GM23248 (cell line): ENCODE measurements at regions not wholly inside any gene's neighbourhood (a gene's known extent, or its start where the extent isn't known, plus 50 kb on each side); places are given as distances from the start of the nearest gene placed in this dataset.

Experiments
- DNase-seq: peaks from one replicate; pipeline ENCODE4 v3.0.0-alpha.2; 2015
- H2AFZ ChIP-seq: fragments of 200-600 bp; sonication (generic); 2 replicates; pipeline ENCODE4 v1.6.1; 2016; ENCODE audit warnings: antibody characterized with exemption
- H3F3A ChIP-seq: fragments of 200-600 bp; sonication (generic); 2 replicates; pipeline ENCODE4 v1.6.1; 2016; ENCODE audit warnings: mild to moderate bottlenecking, antibody characterized with exemption, mixed run types; ENCODE audit not compliant: insufficient read depth
- H3K27ac ChIP-seq: fragments of 200-600 bp; sonication (generic); 2 replicates; pipeline ENCODE4 v1.5.1; 2016; ENCODE audit warnings: mild to moderate bottlenecking
- H3K27me3 ChIP-seq: fragments of 200-600 bp; sonication (generic); replicated peaks from 2 replicates; pipeline ENCODE4 v1.6.1; 2016; ENCODE audit warnings: mild to moderate bottlenecking; ENCODE audit not compliant: insufficient read depth
- H3K36me3 ChIP-seq: fragments of 200-600 bp; sonication (generic); 2 replicates; pipeline ENCODE4 v1.6.1; 2016; ENCODE audit warnings: low read depth, mild to moderate bottlenecking
- H3K4me1 ChIP-seq: fragments of 200-600 bp; sonication (generic); 2 replicates; pipeline ENCODE4 v1.6.1; 2016; ENCODE audit warnings: mild to moderate bottlenecking; ENCODE audit not compliant: insufficient read depth
- H3K4me2 ChIP-seq: fragments of 200-600 bp; sonication (generic); one replicate; pipeline ENCODE4 v1.6.1; 2016; ENCODE audit warnings: mild to moderate bottlenecking; ENCODE audit not compliant: unreplicated experiment
- H3K4me3 ChIP-seq: fragments of 200-600 bp; sonication (generic); 2 replicates; pipeline ENCODE4 v1.5.1; 2016; ENCODE audit warnings: mild to moderate bottlenecking
- H3K79me2 ChIP-seq: fragments of 200-600 bp; sonication (generic); 2 replicates; pipeline ENCODE4 v1.6.1; 2016; ENCODE audit warnings: mild to moderate bottlenecking; ENCODE audit not compliant: insufficient read depth
- H3K9ac ChIP-seq: fragments of 200-600 bp; sonication (generic); 2 replicates; pipeline ENCODE4 v1.6.1; 2016; ENCODE audit warnings: mild to moderate bottlenecking
- H3K9me2 ChIP-seq: fragments of 200-600 bp; sonication (generic); 2 replicates; pipeline ENCODE4 v1.6.1; 2016; ENCODE audit warnings: mixed run types, mild to moderate bottlenecking, moderate library complexity; ENCODE audit not compliant: insufficient read depth
- H3K9me3 ChIP-seq: fragments of 200-600 bp; sonication (generic); one replicate; pipeline ENCODE4 v1.6.1; 2017; ENCODE audit warnings: low read depth
- H4K20me1 ChIP-seq: fragments of 200-600 bp; sonication (generic); 2 replicates; pipeline ENCODE4 v1.6.0; 2016; ENCODE audit not compliant: insufficient read depth
- EZH2 ChIP-seq: fragments of 200-600 bp; sonication (generic); IDR thresholded peaks from 2 replicates; pipeline ENCODE4 v1.6.1; 2018; ENCODE audit warnings: antibody characterized with exemption, mild to moderate bottlenecking; ENCODE audit not compliant: insufficient read depth, poor library complexity, severe bottlenecking
- EZH2phosphoT487 ChIP-seq: fragments of 200-600 bp; sonication (generic); IDR thresholded peaks from 2 replicates; pipeline ENCODE4 v1.6.1; 2018; ENCODE audit warnings: antibody characterized with exemption, moderate library complexity, mild to moderate bottlenecking, low read depth; ENCODE audit not compliant: insufficient read depth
- WGBS, 2 experiments: methylation state at CpG; one replicate each; pipeline ENCODE4 v1.1.6; 2015 to 2017; ENCODE audit warnings: low lambda C conversion rate in 2 of 2, low coverage in 1 of 2; ENCODE audit errors: missing lambda C conversion rate in 2 of 2; 5-methylcytosine and 5-hydroxymethylcytosine counted together
- in situ Hi-C: fragments of 300-500 bp; cut with MboI; formaldehyde crosslinking; loops from 2 replicates; pipeline ENCODE4 v1.15.0; 2020

DNA sequence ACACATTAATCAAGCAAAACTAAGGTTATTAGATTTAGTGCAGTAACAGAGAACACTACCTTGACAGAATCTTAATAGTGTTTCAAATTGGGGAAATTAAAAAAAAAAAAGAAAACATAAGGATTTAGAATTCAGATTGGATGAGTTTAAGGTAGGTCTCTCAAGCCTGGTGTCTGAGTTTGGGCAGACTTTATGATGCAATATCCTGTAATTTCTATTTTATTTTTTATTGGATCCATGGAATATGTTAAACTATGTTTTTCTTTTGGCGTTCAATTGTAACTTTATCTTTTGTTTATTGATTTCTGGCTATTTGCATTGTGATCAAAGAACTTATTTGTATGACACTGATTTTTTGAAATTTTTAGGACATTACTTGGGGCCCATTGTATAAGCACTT, 394.1 kb upstream of the NETO1 start:
- 52 to 65% methylated on average over 1 of the region's 1 CpG for WGBS, 2 experiments
- no peaks in the 10 kb centered on the region for H3K36me3 ChIP-seq

DNA sequence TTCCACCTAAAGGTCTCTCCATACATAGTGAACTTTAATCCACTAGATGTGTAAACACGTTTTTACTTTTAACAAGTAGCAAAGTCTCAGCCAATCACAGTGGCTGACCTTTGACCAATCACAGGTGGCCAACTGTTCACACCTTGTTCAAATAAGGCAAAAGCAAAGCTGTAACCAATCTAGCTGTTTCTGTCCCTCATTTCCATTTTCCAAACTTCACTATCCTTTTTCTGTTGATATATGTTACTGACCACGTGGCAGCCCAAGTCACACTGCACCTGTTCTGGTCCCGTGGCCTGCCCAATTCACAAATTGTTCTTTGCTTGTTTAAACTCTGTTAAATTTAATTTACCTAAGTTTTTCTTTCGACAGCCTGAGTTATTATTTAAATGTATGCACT, 393.5 kb upstream of the NETO1 start:
- whole genome bisulfite sequencing, 2 experiments = 12% methylated on average over 4 of the region's 4 CpGs

More for the DNA sequence above, 394.1 kb upstream of the NETO1 start:
- Histone ChIP-seq H3K79me2 (no peaks in the 10 kb centered on the region), H3K9me3 (no peaks in the 10 kb centered on the region), H3K27me3 (0 out of 2 replicates have a peak, but pooled peaks cover 3% of the 10 kb centered on the region), H3K4me3 (no peak overlapping the region), H3K9me2 (no peaks in the 10 kb centered on the region), H3F3A (no peaks in the 10 kb centered on the region), H3K9ac (no peak overlapping the region), H2AFZ (no peak overlapping the region), H3K27ac (no peak overlapping the region), H3K4me1 (no peaks in the 10 kb centered on the region), H3K4me2 (no peak overlapping the region), H4K20me1 (no peaks in the 10 kb centered on the region)
- no peak for TF ChIP-seq EZH2
- TF ChIP-seq EZH2phosphoT487 = no peak
- in situ Hi-C loops = no loop called here
- DNase-seq = no peak

DNA sequence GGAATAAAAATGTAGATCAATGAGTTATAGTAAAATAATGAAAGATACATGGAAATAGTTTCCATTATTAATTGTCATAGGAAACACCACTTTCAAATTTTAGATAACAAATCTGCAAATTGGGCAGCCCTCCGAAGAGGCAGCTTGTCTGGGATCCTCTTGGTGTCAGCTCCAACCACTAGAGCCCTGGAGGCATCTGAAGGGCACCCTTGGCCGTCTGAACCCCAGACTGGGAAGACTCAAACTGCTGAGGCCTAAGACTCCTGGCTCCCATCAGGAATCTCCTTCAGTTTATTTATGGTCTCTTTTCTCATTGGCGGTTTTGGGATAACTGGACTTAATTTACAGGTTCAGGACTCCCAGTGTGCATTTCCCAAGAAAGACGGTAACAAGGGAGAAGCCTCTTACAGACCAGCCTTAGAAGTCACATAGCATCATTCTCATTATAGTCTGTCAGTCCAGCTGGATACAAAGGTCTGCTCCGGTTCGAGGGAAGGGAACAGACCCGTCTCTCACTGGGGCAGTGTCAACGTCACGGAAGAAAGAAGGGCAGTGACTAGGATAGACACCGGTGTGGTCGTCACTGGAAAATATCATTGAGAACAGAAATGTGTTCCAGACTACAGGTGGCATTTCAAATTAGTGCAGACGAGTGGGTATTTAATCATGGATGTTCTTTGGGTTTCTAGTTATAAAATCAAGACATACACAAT, 390.7 kb upstream of the NETO1 start:
- Histone ChIP-seq H3K4me2 (no peak overlapping the region), H3K9ac (no peak overlapping the region), H3F3A (no peaks in the 10 kb centered on the region), H3K36me3 (no peaks in the 10 kb centered on the region), H3K4me1 (no peaks in the 10 kb centered on the region), H3K79me2 (no peaks in the 10 kb centered on the region), H4K20me1 (no peaks in the 10 kb centered on the region), H3K27me3 (no peaks in the 10 kb centered on the region), H3K27ac (no peak overlapping the region), H2AFZ (no peak overlapping the region), H3K4me3 (no peak overlapping the region), H3K9me3 (no peaks in the 10 kb centered on the region), H3K9me2 (no peaks in the 10 kb centered on the region)
- no peak for TF ChIP-seq EZH2phosphoT487
- no peak for TF ChIP-seq EZH2
- in situ Hi-C loops = no loop called here
- 39 to 43% methylated on average over 12 of the region's 12 CpGs for whole genome bisulfite sequencing, 2 experiments
- no peak for DNase-seq

More for the DNA sequence above, 393.5 kb upstream of the NETO1 start:
- Histone ChIP-seq H3K9me2 (no peaks in the 10 kb centered on the region), H3K4me1 (no peaks in the 10 kb centered on the region), H4K20me1 (no peaks in the 10 kb centered on the region), H3K79me2 (no peaks in the 10 kb centered on the region), H3K9ac (no peak overlapping the region), H3K27me3 (no peaks in the 10 kb centered on the region), H3K9me3 (no peaks in the 10 kb centered on the region), H3K36me3 (no peaks in the 10 kb centered on the region), H3K27ac (no peak overlapping the region), H3K4me3 (no peak overlapping the region), H2AFZ (no peak overlapping the region), H3K4me2 (no peak overlapping the region), H3F3A (no peaks in the 10 kb centered on the region)
- TF ChIP-seq EZH2phosphoT487 = no peak
- no peak for TF ChIP-seq EZH2
- DNase-seq = no peak
- in situ Hi-C loops = no loop called here

DNA sequence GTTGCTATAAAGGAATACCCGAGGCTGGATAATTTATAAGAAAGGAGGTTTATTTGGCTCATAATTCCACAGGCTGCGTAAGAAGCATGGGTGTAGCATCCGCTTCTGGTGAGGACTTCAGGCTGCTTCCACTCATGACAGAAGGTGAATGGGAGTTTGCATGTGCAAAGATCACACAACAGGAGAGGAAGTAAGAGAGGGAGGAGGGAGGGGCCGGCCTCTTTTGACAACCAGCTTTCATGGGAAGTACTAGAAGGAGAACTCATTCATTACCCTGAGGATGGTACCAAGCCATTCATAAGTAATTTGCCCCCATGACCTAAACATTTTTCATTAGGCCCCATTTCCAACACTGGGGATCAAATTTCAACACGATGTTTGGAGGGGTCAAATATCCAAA, 386.8 kb upstream of the NETO1 start:
- H2AFZ ChIP-seq = no peak overlapping the region
- in situ Hi-C loops = no loop called here
- H3K36me3 ChIP-seq = no peaks in the 10 kb centered on the region

DNA sequence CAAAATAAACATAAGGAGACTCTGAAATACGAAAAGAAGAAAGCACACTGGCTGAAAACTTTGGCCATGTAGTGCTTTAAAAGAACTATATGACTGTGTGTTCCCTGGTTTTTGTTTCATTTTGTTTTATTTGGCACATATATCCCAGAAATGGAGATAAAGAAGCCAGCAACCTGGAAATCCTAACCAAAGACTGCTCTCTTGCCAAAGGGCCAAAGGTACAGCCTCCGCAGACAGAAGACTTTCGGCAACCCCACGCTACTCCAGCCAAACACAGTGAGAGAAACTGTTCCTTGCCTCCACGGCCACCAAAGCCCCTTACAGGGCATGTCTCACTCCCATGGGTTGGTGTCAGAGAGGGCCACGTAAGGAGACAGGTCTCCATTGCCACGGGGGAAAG, 381.2 kb upstream of the NETO1 start:
- in situ Hi-C loops = no loop called here
- no peaks in the 10 kb centered on the region for H3F3A ChIP-seq
- H3K27ac ChIP-seq = no peak overlapping the region

More for the DNA sequence above, 386.8 kb upstream of the NETO1 start:
- Histone ChIP-seq H3K9ac (no peak overlapping the region), H3K4me3 (no peak overlapping the region), H3K9me2 (no peaks in the 10 kb centered on the region), H3K27ac (no peak overlapping the region), H3K4me1 (no peaks in the 10 kb centered on the region), H3K4me2 (no peak overlapping the region), H3K79me2 (no peaks in the 10 kb centered on the region), H3K27me3 (no peaks in the 10 kb centered on the region), H3K9me3 (no peaks in the 10 kb centered on the region), H3F3A (no peaks in the 10 kb centered on the region), H4K20me1 (no peaks in the 10 kb centered on the region)
- no peak for TF ChIP-seq EZH2
- TF ChIP-seq EZH2phosphoT487 = no peak
- 37 to 41% methylated on average over 5 of the region's 5 CpGs for WGBS, 2 experiments
- DNase-seq = no peak

More for the DNA sequence above, 381.2 kb upstream of the NETO1 start:
- Histone ChIP-seq H2AFZ (no peak overlapping the region), H3K9me2 (no peaks in the 10 kb centered on the region), H3K9ac (no peak overlapping the region), H3K4me2 (no peak overlapping the region), H3K4me1 (no peaks in the 10 kb centered on the region), H3K36me3 (no peaks in the 10 kb centered on the region), H3K79me2 (no peaks in the 10 kb centered on the region), H3K9me3 (no peaks in the 10 kb centered on the region), H3K4me3 (no peak overlapping the region), H3K27me3 (no peaks in the 10 kb centered on the region), H4K20me1 (no peaks in the 10 kb centered on the region)
- TF ChIP-seq EZH2 (no peak), EZH2phosphoT487 (no peak)
- WGBS, 2 experiments = 35 to 36% methylated on average over 7 of the region's 7 CpGs
- no peak for DNase-seq
